Skin epidermis (tissue), 12 donors: ENCODE measurements at regions not wholly inside any gene's neighbourhood (a gene's known extent, or its start where the extent isn't known, plus 50 kb on each side); places are given as distances from the start of the nearest gene placed in this dataset.

Experiments
- H3K27ac ChIP-seq, 21 experiments: fragments of 200-600 bp; sonication (generic) in 11 of 21; one replicate each; pipeline ENCODE4 v1.5.0; 2020; ENCODE audit warnings: mild to moderate bottlenecking in 3 of 21, inconsistent platforms in 2 of 21, moderate library complexity in 2 of 21
- H3K4me3 ChIP-seq, 7 experiments: fragments of 200-600 bp; sonication (generic) in 2 of 7; one replicate each; pipeline ENCODE4 v1.5.0; 2020; ENCODE audit warnings: inconsistent platforms in 2 of 7, mild to moderate bottlenecking in 2 of 7, moderate library complexity in 1 of 7

DNA sequence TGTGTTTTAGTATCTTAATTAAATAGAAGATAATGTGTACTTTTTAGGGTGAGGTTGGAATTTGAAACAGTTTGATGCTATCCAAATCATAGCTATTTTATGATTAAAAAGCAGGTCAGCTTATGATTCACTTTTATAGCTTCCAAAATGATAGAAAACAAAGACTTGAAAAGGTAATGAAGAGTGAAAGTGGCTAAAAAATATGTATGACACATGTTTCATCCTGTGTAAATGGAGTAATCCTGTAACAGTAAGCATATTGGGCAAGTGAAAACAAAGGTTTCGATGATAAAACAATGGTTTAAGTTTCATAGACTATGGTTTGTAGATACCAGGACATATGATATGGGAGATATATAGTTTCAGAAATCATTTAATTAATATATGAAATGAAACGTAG is 456.2 kb downstream of the PCDH20 start:
- H3K27ac ChIP-seq: no peak overlapping the region
- H3K4me3 ChIP-seq: no peak overlapping the region

DNA sequence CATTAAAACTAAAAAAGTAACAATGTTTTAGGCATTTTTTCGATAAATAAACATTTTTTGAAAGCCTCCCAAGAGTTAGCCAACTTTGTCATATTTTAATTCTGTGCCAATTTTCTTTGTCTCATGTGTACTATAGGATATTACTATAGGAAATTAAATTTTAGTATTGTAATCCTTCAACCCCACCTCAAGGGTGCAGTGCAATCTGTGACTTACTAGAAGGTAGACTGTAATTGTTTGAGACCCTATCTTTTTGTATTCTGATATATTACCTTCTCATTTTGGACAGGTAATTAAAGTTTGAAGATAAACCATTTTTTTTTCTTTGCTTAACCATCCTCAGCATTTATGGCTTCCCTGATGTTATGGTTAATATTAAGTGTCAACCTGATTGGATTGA is 457.8 kb downstream of the PCDH20 start:
- no peak overlapping the region for H3K27ac ChIP-seq
- no peak overlapping the region for H3K4me3 ChIP-seq

DNA sequence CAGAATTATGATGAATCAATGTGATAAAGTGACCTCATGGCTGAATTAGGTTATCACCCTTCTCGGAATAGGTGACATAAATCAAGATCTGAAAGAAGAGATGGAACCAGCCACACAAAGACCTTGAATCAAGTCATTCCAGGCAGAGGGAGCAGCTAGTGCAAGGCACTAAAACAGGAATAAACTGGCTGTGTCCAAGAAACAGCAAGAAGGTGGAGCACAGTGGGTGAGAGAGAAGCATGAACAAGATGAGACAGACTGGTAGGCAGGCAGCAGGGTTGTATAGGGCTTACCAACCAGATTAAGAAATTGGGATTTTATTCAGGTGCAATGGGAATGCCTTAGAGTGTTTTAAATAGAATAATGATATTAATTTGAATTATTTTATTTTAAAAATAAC is 470.3 kb downstream of the PCDH20 start:
- Histone ChIP-seq H3K4me3 (no peak overlapping the region), H3K27ac (no peak overlapping the region)

DNA sequence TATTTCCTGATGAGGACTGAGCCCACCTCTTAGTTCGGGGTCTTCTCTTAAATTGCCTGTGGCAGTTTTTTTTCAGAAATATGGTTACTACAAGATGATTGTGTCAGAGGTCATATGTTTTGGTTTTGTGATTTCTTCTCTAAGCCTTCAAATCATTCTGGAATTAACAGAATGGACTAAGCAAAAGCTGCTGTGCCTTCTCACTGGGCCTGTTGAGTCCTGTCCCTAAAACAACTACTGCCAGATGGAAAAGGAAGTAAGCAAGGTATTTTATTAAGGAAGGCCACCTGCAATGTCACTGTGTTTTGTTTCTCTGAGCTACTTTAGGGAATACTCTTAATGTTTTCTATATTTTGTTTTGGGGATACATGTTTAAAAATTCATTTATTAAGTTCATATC is 470.8 kb downstream of the PCDH20 start:
- H3K27ac ChIP-seq: no peak overlapping the region
- no peak overlapping the region for H3K4me3 ChIP-seq

DNA sequence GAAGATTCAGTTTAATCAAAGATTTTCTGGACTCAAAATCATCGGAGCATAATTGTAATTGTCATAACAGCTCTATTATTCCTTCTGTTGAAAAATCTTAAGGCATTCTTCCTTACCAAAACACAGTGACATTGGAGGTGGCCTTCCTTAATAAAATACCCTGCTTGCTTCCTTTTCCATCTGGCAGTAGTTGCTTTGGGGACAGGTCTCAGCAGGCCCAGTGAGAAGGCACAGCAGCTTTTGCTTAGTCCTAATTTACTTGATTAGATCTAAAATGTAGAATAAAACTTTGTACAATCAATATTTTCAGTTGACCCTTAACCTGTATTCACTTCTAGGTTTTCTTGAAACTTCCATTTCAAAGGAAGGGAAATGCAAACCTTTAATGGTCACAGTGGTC is 471.6 kb downstream of the PCDH20 start:
- no peak overlapping the region for H3K27ac ChIP-seq
- H3K4me3 ChIP-seq: no peak overlapping the region

DNA sequence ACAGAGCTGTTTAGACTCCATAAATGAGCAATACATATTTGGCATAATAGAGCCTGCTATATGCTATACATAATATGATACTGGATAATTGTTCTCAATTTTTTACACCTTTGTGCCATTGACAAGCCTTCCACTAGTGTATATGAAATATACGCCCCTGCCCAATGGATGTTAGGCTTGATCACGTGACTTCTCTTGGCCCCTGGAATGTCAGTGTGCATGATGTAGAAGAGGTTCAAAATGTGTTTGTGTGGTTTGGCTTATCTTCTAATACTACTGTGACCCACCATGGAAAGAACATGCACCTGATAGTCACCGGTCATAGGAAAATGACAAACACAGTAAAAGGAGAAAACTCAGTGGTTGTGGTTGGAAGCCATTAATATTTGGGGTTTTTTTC is 479.4 kb downstream of the PCDH20 start:
- H3K4me3 ChIP-seq: no peak overlapping the region
- H3K27ac ChIP-seq: no peak overlapping the region

DNA sequence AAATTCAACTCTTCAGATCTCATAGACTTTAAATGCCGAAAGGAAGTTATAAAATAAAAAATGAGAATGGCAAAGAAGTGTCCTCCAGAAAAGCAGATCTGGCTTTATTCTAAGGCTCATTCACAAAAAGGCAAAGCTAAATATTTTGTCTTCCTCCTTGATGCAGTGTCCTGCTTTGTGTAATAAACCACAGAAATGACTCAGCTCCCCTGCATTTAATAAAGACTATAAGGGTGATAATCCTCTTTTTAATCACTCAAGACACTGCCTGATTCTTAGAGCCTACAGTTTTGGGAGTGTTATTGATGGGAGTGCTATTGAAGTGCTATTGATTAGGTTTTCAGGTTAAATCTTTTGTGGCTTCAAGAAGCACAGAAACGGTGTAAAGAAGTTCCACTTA is 482.0 kb downstream of the PCDH20 start:
- H3K27ac ChIP-seq: no peak overlapping the region
- no peak overlapping the region for H3K4me3 ChIP-seq

DNA sequence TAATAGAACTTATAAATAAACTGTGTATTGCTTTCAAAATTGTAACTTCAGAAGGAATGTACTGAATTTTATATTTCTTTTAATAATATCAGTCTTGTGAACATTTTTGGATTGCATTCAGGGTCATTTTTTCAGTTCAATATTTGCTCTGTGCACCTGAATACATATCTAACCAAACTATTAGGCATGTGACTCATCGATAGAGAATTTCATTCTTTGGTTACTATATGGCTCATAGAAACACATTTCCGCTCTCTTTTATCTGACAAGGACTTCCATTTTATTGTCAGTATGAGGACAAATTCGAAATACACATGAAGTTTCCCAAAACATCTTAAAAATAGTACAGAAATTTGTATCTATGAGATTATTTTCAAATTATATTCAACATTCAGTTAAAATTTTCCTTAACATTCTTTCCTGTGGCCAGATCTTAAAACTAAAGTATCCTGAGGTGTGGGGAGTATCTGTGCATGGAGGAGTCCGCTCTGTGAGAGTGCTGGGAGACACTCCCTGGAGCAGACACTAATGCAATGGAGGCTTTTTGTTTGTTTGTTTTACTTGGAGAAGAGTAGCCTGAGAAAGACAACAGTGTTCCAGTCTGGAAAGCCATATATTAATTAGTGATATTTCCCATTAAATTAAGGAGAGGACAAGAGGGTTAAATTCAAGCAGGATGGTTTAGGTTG is 483.6 kb downstream of the PCDH20 start:
- Histone ChIP-seq H3K27ac (no peak overlapping the region), H3K4me3 (no peak overlapping the region)

DNA sequence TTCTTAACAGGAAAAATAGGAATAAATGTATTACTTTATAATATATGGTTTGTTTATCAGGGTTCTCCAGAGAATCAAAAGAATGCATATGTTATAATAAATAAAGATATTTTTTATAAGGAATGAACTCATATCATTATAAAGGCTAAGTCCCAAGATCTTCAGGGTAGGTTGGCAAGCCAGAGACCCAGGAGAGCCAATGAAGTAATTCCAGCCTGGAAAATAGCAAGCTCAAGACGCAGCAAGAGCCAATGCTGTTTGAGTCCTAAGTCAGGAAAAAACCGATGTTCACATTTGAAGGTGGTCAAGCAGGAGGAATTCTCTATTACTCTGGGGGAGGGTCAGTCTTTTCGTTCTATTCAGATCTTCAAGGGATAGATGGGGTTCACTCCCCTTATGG is 490.0 kb downstream of the PCDH20 start:
- H3K27ac ChIP-seq: no peak overlapping the region
- no peak overlapping the region for H3K4me3 ChIP-seq

DNA sequence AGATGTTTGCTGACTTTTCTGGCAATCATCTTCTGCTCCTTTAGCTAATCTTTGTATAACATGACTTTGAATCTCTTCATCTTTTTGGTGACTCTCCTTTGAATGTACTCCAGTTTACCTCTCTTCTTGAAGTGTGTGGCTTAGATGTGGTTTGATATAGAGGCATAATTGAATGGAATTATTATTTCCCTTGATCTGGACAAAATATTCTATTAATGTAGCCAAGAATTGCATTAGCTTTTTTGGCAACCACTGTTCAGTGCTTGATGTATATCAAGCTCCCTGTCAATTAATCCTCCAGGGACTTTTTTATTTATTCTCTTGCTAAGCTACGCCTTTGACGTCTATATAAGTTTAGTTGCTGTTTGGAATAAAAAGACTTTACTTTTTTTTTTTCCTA is 490.8 kb downstream of the PCDH20 start:
- H3K4me3 ChIP-seq: no peak overlapping the region
- no peak overlapping the region for H3K27ac ChIP-seq

DNA sequence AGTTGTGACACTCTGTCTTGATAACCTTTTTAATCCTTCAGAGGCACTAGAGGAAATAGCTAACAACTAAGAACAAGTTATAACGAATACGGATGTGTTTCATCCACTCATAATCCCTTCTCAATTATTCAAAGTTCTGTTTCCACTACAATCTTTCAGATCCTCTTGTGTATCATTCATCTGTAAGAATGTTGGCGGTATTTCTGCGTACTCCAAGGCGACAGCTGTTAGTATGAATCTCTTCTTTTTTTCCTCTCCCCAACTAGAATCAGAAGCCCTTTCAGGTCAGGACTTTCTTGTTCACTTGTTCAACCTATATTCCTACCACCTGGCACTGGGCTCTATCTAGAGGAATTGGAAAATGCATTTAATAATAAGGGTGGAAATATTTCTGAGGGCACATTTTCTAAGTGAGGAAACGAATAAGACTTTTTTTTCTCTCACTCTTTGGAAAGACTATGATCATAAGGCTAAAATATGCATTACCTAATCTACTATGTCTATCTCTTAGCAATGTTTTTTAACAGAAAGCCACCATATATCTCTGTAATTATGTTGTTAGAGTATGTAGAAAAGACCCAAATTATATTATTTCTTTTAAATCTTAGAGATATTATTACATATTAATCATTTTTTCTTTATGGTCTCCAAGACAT is 492.9 kb downstream of the PCDH20 start:
- no peak overlapping the region for H3K4me3 ChIP-seq
- no peak overlapping the region for H3K27ac ChIP-seq

DNA sequence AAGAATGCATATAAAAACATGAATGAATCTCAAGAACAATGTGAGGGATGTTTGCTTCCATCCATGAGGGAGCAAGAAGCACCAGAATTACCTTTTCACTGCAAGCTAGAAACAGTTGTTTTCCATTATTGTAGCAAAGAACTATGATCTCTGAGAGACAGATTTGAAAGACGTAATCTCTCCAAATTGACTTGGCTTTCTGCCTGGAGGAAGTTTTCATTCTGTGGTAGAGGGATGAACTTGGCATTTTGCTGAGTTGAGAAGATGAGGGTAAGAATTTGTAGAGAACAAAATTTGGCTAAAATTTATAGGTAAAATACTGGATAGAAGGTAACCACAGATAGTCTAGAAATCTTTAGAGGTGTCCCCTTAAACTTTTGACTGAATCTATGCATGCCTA is 496.8 kb downstream of the TDRD3 start:
- Histone ChIP-seq H3K4me3 (no peak overlapping the region), H3K27ac (no peak overlapping the region)

DNA sequence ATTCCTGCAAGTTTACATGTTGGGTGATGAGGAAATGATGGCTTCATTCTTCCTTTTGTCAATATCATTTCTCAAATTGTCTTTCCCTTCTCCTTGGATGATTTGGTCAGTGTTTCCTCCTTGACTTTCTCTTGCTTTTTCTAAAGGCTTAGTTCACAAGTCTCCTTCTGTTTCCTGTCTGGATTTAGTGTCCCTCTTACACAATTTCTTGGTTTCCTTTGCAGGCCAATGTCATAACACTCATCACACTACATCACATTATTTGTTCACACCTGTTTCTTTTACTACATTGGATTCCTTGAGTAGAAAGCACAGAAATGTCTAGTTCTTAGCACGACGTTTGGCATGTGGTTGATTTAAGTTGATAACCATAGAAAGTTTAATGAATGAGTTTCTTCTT is 490.7 kb downstream of the TDRD3 start:
- Histone ChIP-seq H3K4me3 (no peak overlapping the region), H3K27ac (no peak overlapping the region)

DNA sequence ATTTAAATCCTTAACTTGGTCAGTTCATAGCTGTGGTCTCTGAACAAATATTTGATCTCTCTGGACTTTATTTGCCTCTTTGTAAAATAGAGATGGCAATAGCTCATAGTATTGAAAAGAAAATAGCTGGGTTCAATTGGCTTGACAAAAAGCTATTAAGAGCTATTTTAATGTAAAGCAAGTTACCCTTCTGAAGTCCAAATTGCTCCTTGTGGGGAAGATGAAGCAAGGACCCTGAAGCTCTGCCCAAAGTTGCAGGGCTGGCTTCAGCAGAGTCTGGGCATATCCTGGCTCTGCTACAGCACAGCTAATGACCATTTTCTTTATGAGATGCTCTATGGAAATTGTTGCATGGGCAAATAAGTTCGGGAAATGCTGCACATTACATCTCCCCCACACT is 484.5 kb downstream of the TDRD3 start:
- no peak overlapping the region for H3K27ac ChIP-seq

DNA sequence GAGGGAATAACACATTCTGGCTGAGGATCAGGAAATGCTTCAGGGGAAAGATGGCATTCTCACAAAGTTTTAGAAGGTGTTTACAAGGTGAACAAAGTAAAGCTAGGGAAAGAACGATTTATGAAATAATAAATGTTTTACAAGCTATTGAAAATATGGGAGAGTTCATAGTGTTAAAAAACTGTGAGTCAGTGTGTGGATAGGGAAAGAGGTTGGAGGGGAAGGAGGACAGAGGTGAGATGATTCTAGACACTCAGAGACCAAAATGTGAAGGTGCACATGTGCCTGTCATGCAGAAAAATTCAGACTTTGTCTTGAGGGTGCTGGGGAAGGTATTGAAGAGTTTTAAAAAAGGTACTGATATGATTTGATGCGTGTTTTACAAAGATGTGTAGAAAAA is 476.1 kb downstream of the TDRD3 start:
- no peak overlapping the region for H3K27ac ChIP-seq
- H3K4me3 ChIP-seq: no peak overlapping the region

More for the DNA sequence above, 484.5 kb downstream of the TDRD3 start:
- H3K4me3 ChIP-seq: no peak overlapping the region

DNA sequence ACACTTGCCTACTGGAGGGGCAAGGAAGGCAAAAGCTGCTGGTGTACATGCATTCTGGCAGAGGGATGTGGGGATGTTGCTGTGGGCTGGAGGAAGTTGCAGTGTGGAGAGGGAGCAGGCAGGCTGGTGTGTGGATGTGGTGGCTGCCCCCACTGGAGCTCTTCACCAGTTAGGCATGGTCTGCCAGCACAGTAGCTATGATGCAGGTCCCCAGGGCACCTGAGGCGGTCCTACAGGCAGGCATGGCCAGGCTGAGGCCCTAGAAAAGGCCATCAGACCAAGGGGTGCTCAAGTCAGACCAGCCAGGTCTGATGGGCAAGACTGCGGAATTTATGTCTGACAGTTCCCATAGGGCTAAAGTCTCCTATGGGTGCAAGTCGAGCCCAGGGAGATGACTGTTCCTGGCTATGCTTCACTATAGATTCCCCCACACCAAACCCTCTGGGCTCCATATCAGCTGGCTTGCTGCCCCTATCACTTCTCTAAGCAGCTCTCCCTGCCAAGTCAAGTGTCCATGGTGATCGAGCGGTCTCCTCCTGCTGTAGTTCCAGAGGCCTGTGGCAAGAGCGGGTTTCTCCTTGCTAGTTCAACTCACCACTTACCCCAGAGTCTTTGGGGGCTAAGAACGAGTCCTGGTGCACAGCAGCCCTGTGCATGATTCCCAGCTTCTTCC is 473.1 kb downstream of the TDRD3 start:
- H3K4me3 ChIP-seq: no peak overlapping the region
- H3K27ac ChIP-seq: no peak overlapping the region

DNA sequence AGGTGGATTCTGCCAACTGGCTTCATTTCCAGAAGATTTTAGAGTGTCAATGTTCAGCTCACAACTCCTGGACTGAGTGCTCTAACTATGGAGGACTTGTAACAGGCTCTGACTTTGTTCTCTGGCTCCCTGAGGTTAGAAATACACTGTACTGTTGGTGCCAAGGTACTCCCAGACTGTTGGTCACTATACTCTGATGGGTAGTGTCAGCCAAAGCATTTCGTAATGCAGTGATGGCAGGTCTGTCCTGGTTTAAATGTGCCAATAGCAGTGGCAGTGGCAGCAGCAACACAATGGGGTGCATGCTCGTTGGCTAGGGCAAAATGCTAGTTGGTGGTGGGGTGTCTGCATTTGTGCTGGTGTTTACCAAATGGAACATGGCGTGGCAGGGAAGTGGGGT is 472.2 kb downstream of the TDRD3 start:
- no peak overlapping the region for H3K4me3 ChIP-seq

DNA sequence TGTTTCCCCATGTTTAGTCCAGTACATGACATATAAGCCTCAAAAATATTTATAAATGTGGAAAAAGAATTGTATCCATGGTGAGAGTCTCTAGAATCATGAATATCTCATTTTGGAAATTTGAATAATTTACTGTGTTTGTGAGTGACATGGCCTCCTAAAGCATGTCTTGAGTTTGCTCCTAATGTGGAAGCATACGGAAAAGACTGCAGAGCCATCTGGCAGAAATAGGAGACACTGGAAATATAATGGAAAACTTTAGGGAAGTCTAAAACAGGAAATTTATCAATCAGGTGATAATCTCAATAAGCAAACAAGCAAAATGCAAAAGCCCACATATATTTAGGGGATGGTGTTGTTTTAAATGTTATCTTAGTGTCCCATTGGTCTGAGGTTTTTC is 465.0 kb downstream of the TDRD3 start:
- no peak overlapping the region for H3K27ac ChIP-seq
- no peak overlapping the region for H3K4me3 ChIP-seq

More for the DNA sequence above, 472.2 kb downstream of the TDRD3 start:
- no peak overlapping the region for H3K27ac ChIP-seq

DNA sequence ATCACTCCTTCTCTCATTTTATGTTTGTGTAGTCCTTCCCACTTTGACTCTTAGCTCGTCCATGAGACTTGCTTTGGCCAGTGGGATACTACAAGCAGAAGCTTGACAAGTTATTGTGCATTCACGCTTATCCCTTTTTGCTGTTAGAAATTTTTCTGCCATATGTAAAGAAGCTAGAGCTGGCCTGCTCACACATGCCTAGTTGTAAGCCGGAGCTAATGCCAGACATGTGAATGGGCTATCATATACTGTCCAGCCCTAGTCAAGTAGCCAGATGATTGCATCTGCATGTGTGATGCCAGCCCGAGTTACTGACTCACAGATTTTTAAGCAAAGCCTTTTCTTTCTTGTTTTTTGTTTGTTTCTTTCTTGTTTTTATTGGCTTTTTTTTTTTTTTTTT is 460.7 kb downstream of the TDRD3 start:
- Histone ChIP-seq H3K27ac (no peak overlapping the region), H3K4me3 (no peak overlapping the region)

DNA sequence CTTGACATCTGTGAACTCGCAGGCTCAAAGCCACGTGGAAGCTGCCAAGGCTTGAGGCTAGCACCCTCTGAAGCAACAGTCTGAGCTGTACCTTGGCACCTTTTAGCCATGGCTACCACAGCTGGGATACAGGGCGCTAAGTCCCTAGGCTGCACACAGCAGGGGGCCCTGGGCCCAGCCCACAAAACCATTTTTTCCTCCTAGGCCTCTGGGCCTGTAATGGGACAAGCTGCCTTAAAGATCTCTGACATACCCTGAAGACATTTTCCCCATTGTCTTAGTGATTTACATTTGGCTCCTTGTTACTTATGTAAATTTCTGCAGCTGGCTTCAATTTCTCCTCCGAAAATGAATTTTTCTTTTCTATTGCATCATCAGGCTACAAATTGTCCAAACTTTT is 455.9 kb downstream of the TDRD3 start:
- Histone ChIP-seq H3K4me3 (no peak overlapping the region), H3K27ac (no peak overlapping the region)

DNA sequence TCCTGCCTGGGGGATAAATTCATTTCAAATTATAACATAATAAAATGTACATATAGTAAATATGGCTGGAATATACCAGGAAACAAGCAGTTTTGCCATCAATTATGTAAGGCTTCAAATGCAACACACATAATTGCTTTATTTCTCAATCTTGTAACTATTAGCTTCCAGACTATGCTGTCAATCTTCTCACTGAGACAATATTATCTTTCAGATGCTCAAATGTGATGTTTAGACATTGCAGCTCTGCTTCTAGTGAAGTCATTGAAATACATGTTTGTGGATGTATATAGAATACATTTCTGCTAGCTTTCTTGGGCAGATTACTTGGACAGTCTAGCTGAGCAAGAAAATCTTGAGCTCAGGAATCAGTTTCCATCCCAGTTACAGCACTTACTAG is 454.4 kb downstream of the TDRD3 start:
- no peak overlapping the region for H3K4me3 ChIP-seq
- no peak overlapping the region for H3K27ac ChIP-seq
